Gastroesophageal sphincter (tissue), 3 donors: ENCODE measurements at regions not wholly inside any gene's neighbourhood (a gene's known extent, or its start where the extent isn't known, plus 50 kb on each side); places are given as distances from the start of the nearest gene placed in this dataset.

Experiments
- EP300 ChIP-seq: sonication (generic); formaldehyde crosslinking; IDR thresholded peaks from one replicate; pipeline ENCODE4 v1.6.1; 2017; ENCODE audit warnings: antibody characterized with exemption, mild to moderate bottlenecking
- TF ChIP-seq, protein P1 (sequence below), 4 experiments: fragments of 200-600 bp in 2 of 4; fragments of 450-650 bp in 2 of 4; sonication (generic) in 1 of 4; IDR thresholded peaks; one replicate each; pipeline ENCODE4 v1.5.1; 2017 to 2019; ENCODE audit warnings: antibody characterized with exemption in 4 of 4, mild to moderate bottlenecking in 2 of 4, moderate library complexity in 2 of 4

- TF ChIP-seq, protein P1, sequence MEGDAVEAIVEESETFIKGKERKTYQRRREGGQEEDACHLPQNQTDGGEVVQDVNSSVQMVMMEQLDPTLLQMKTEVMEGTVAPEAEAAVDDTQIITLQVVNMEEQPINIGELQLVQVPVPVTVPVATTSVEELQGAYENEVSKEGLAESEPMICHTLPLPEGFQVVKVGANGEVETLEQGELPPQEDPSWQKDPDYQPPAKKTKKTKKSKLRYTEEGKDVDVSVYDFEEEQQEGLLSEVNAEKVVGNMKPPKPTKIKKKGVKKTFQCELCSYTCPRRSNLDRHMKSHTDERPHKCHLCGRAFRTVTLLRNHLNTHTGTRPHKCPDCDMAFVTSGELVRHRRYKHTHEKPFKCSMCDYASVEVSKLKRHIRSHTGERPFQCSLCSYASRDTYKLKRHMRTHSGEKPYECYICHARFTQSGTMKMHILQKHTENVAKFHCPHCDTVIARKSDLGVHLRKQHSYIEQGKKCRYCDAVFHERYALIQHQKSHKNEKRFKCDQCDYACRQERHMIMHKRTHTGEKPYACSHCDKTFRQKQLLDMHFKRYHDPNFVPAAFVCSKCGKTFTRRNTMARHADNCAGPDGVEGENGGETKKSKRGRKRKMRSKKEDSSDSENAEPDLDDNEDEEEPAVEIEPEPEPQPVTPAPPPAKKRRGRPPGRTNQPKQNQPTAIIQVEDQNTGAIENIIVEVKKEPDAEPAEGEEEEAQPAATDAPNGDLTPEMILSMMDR (IDR thresholded peaks at IDR 0.05), result no peak
- no peak for TF ChIP-seq EP300
Measured at GRCh38 chr10:4046030-4046429, 261.0 kb upstream of the KLF6 start.
